H1 (cell line): ENCODE measurements at regions not wholly inside any gene's neighbourhood (a gene's known extent, or its start where the extent isn't known, plus 50 kb on each side); places are given as distances from the start of the nearest gene placed in this dataset.

Experiments used
- CTCF ChIA-PET: fragments of 300-600 bp; sonication (Branson Sonifier 250); formaldehyde crosslinking; loops from one replicate; lab custom pipeline; 2021; ENCODE audit not compliant: partially characterized antibody; lab: Charles Lee
- POLR2A ChIA-PET: fragments of 300-600 bp; sonication (Branson Sonifier 250); formaldehyde crosslinking; loops from one replicate; lab custom pipeline; 2021; ENCODE audit warnings: inconsistent platforms; ENCODE audit not compliant: partially characterized antibody; lab: Charles Lee
- DNase-seq, 2 experiments: peaks; one replicate each; pipeline versions ENCODE4 v3.0.0 to v3.0.0-alpha.2; 2010 to 2022; ENCODE audit warnings: low spot score in 2 of 2, low read depth in 1 of 2, mixed read lengths in 1 of 2
- FAIRE-seq: peaks from 2 replicates; lab custom pipeline; 2011; peaks lifted over from hg19 to GRCh38; lab: Jason Lieb, UNC
- H2AFZ ChIP-seq: 2 replicates; pipeline ENCODE4 v1.8.1; 2012; ENCODE audit warnings: low read length, inconsistent platforms
- H2AK5ac ChIP-seq: 2 replicates; pipeline ENCODE4 v1.6.1; 2013; ENCODE audit warnings: low read depth, low read length
- H2BK120ac ChIP-seq: replicated peaks from 2 replicates; pipeline ENCODE3; 2013; ENCODE audit warnings: low read depth, low read length, inconsistent platforms
- H2BK12ac ChIP-seq: 2 replicates; pipeline ENCODE4 v1.6.1; 2013; ENCODE audit warnings: low read depth, low read length
- H2BK15ac ChIP-seq: 2 replicates; pipeline ENCODE4 v1.6.1; 2013; ENCODE audit warnings: low read length
- H2BK20ac ChIP-seq: 2 replicates; pipeline ENCODE4 v1.6.1; 2013; ENCODE audit warnings: low read length
- H2BK5ac ChIP-seq: 2 replicates; pipeline ENCODE4 v1.6.1; 2013; ENCODE audit warnings: low read depth, low read length
- H3K14ac ChIP-seq: 2 replicates; pipeline ENCODE4 v1.6.1; 2013; ENCODE audit warnings: inconsistent platforms; ENCODE audit not compliant: insufficient read length
- H3K18ac ChIP-seq: 2 replicates; pipeline ENCODE4 v1.6.1; 2013; ENCODE audit warnings: low read length; ENCODE audit errors: extremely low read depth
- H3K23ac ChIP-seq: 2 replicates; pipeline ENCODE4 v1.6.1; 2013; ENCODE audit warnings: inconsistent platforms; ENCODE audit not compliant: insufficient read length
- H3K23me2 ChIP-seq: 2 replicates; pipeline ENCODE4 v1.6.1; 2013; ENCODE audit warnings: low read depth, low read length
- H3K27ac ChIP-seq: 2 replicates; pipeline ENCODE4 v1.6.1; 2011; ENCODE audit warnings: low read depth, low read length, inconsistent platforms
- H3K27me3 ChIP-seq, 4 experiments: replicated peaks in 1 of 4; 1 replicate in 1 of 4; 2 replicates in 3 of 4; pipeline versions ENCODE4 v1.6.1 to v1.8.1; 2011 to 2013; ENCODE audit warnings: low read length in 3 of 4, mild to moderate bottlenecking in 3 of 4, inconsistent platforms in 2 of 4, mixed read lengths in 2 of 4, moderate library complexity in 1 of 4; ENCODE audit not compliant: control insufficient read depth in 3 of 4, insufficient read depth in 3 of 4; ENCODE audit errors: extremely low read depth in 1 of 4
- H3K36me3 ChIP-seq, 4 experiments: 2 replicates each; pipeline versions ENCODE4 v1.6.1 to v1.8.1; 2011 to 2013; ENCODE audit warnings: mild to moderate bottlenecking in 4 of 4, low read length in 3 of 4, moderate library complexity in 2 of 4, control low read depth in 1 of 4, inconsistent platforms in 1 of 4; ENCODE audit not compliant: insufficient read depth in 4 of 4, control insufficient read depth in 2 of 4
- H3K4ac ChIP-seq: replicated peaks from 2 replicates; pipeline ENCODE3; 2013; ENCODE audit warnings: low read length, low read depth, mixed read lengths, inconsistent platforms; ENCODE audit not compliant: insufficient read length
- H3K4me1 ChIP-seq, 4 experiments: replicated peaks in 1 of 4; 1 replicate in 1 of 4; 2 replicates in 3 of 4; pipeline versions ENCODE4 v1.6.1 to v1.8.1; 2011 to 2013; ENCODE audit warnings: low read length in 3 of 4, inconsistent platforms in 2 of 4, mixed read lengths in 1 of 4; ENCODE audit not compliant: insufficient read depth in 4 of 4, control insufficient read depth in 3 of 4
- H3K4me2 ChIP-seq, 2 experiments: 2 replicates each; pipeline versions ENCODE4 v1.6.1 to v1.8.1; 2011 to 2013; ENCODE audit warnings: low read depth in 2 of 2, low read length in 2 of 2, control low read depth in 1 of 2, inconsistent platforms in 1 of 2, mild to moderate bottlenecking in 1 of 2; ENCODE audit not compliant: insufficient read depth in 1 of 2
- H3K4me3 ChIP-seq, 4 experiments: fragments of 200-600, 300-600 bp in 1 of 4; sonication (generic), shearing (Covaris generic), sonication (Bioruptor Twin) in 1 of 4; 2 replicates each; pipeline versions ENCODE4 v1.5.1 to v1.8.1; 2011 to 2016; ENCODE audit warnings: low read length in 4 of 4, low read depth in 3 of 4, control low read depth in 2 of 4, inconsistent platforms in 2 of 4, mild to moderate bottlenecking in 2 of 4, mixed read lengths in 1 of 4, moderate library complexity in 1 of 4; ENCODE audit not compliant: insufficient read depth in 2 of 4; ENCODE audit errors: extremely low read depth in 1 of 4
- H3K56ac ChIP-seq: replicated peaks from 2 replicates; pipeline ENCODE3; 2013; ENCODE audit warnings: low read depth, mild to moderate bottlenecking, mixed read lengths, low read length, inconsistent platforms; ENCODE audit not compliant: insufficient read length
- H3K79me1 ChIP-seq: 2 replicates; pipeline ENCODE4 v1.6.1; 2013; ENCODE audit warnings: low read depth, low read length, control low read depth
- H3K79me2 ChIP-seq, 2 experiments: 2 replicates each; pipeline versions ENCODE4 v1.6.1 to v1.8.1; 2012 to 2013; ENCODE audit warnings: low read length in 2 of 2, mild to moderate bottlenecking in 2 of 2, inconsistent platforms in 1 of 2; ENCODE audit not compliant: insufficient read depth in 2 of 2, control insufficient read depth in 1 of 2
- H3K9ac ChIP-seq, 4 experiments: replicated peaks in 1 of 4; 1 replicate in 1 of 4; 2 replicates in 3 of 4; pipeline versions ENCODE4 v1.6.1 to v1.8.1; 2011 to 2013; ENCODE audit warnings: low read depth in 3 of 4, low read length in 3 of 4, control low read depth in 2 of 4, mild to moderate bottlenecking in 2 of 4, moderate library complexity in 2 of 4, inconsistent platforms in 1 of 4; ENCODE audit errors: extremely low read depth in 1 of 4
- H3K9me3 ChIP-seq, 2 experiments: 2 replicates each; pipeline versions ENCODE4 v1.6.1 to v1.8.1; 2012 to 2013; ENCODE audit warnings: mild to moderate bottlenecking in 2 of 2, moderate library complexity in 2 of 2, control low read depth in 1 of 2, inconsistent platforms in 1 of 2, low read depth in 1 of 2, low read length in 1 of 2, mixed read lengths in 1 of 2; ENCODE audit not compliant: insufficient read depth in 2 of 2
- H4K20me1 ChIP-seq, 2 experiments: replicated peaks in 1 of 2; 2 replicates each; pipeline versions ENCODE3 to v1.8.1; 2011 to 2013; ENCODE audit warnings: inconsistent platforms in 2 of 2, low read length in 2 of 2, mild to moderate bottlenecking in 1 of 2; ENCODE audit not compliant: insufficient read depth in 2 of 2, control insufficient read depth in 1 of 2
- H4K5ac ChIP-seq: 2 replicates; pipeline ENCODE4 v1.6.1; 2013; ENCODE audit warnings: low read length, low read depth, mixed read lengths, inconsistent platforms; ENCODE audit not compliant: insufficient read length
- H4K8ac ChIP-seq: 2 replicates; pipeline ENCODE4 v1.8.0; 2013; ENCODE audit warnings: mild to moderate bottlenecking, moderate library complexity, low read length, inconsistent platforms; ENCODE audit not compliant: insufficient read depth; ENCODE audit errors: extremely low read depth
- H4K91ac ChIP-seq: replicated peaks from 2 replicates; pipeline ENCODE3; 2013; ENCODE audit warnings: low read length, mixed read lengths, inconsistent platforms; ENCODE audit not compliant: insufficient read length
- BACH1 ChIP-seq: IDR thresholded peaks from 2 replicates; pipeline ENCODE4 v1.6.1; 2012; ENCODE audit warnings: low read length, improper control_type of control experiment
- CHD2 ChIP-seq: IDR thresholded peaks from 2 replicates; pipeline ENCODE4 v1.6.1; 2012; ENCODE audit warnings: low read length, improper control_type of control experiment
- MAFK ChIP-seq: IDR thresholded peaks from 2 replicates; pipeline ENCODE4 v1.6.1; 2012; ENCODE audit warnings: low read depth, mild to moderate bottlenecking, improper control_type of control experiment, low read length
- RBBP5 ChIP-seq: IDR thresholded peaks from 2 replicates; pipeline ENCODE4 v1.7.1; 2012; ENCODE audit warnings: low read depth, mild to moderate bottlenecking, inconsistent platforms, low read length, moderate library complexity, borderline replicate concordance
- SIRT6 ChIP-seq: IDR thresholded peaks from one replicate; pipeline ENCODE4 v1.7.1; 2012; ENCODE audit warnings: low read length, inconsistent platforms
- WGBS, 2 experiments: shearing (Covaris generic) in 1 of 2; methylation state at CpG; one replicate each; pipeline versions ENCODE4 v1.1.6 to v1.1.7; 2013 to 2015; ENCODE audit warnings: low lambda C conversion rate in 2 of 2, mixed read lengths in 2 of 2, inconsistent platforms in 1 of 2, low coverage in 1 of 2, missing lambda C conversion rate in 1 of 2; ENCODE audit not compliant: insufficient replicate concordance in 2 of 2, insufficient coverage in 1 of 2, insufficient read length in 1 of 2; ENCODE audit errors: extremely low coverage in 1 of 2, missing lambda C conversion rate in 1 of 2; 5-methylcytosine and 5-hydroxymethylcytosine counted together

GRCh38 chr3:86228101-86228500 is 762.8 kb downstream of the VGLL3 start:
- Histone ChIP-seq H2BK5ac (no peak overlapping the region), H3K79me1 (no peaks in the 10 kb centered on the region), H4K20me1 (no peaks in the 10 kb centered on the region), H4K5ac (no peak overlapping the region), H4K8ac (no peak overlapping the region), H4K91ac (no peak overlapping the region), H3K4me2 (no peak overlapping the region), H3K4ac (no peak overlapping the region), H2AFZ (no peak overlapping the region), H3K27me3 (no peaks in the 10 kb centered on the region), H2AK5ac (no peak overlapping the region), H3K4me1 (no peaks in the 10 kb centered on the region; a peak in 1 of 7 replicates), H2BK120ac (no peak overlapping the region), H3K23ac (no peak overlapping the region), H3K27ac (no peak overlapping the region), H3K56ac (no peak overlapping the region), H2BK15ac (no peak overlapping the region), H3K23me2 (no peaks in the 10 kb centered on the region), H3K18ac (no peak overlapping the region), H3K9me3 (no peaks in the 10 kb centered on the region), H3K14ac (no peak overlapping the region), H3K4me3 (no peak overlapping the region), H3K36me3 (no peaks in the 10 kb centered on the region), H3K9ac (no peak overlapping the region), H3K79me2 (no peaks in the 10 kb centered on the region), H2BK20ac (no peak overlapping the region), H2BK12ac (no peak overlapping the region)
- FAIRE-seq (no peak), DNase-seq (no peak)
- 74% methylated on average over 4 of the region's 4 CpGs; no CpG with 5 or more reads in 1 of the 2 experiments for WGBS, 2 experiments
- CTCF ChIA-PET, result interaction anchor here (0.7 to 1.1 kb wide), 2 partner anchors 15 to 16 kb away, joined by 3 to 4 read pairs; no protein-coding TSS in a partner anchor
- POLR2A ChIA-PET, result no interaction called here
- no peak for TF ChIP-seq BACH1
- TF ChIP-seq RBBP5, result no peak
- no peak for TF ChIP-seq SIRT6
- TF ChIP-seq MAFK, result no peak
- no peak for TF ChIP-seq CHD2
